GM23248 (cell line): ENCODE measurements at regions not wholly inside any gene's neighbourhood (a gene's known extent, or its start where the extent isn't known, plus 50 kb on each side); places are given as distances from the start of the nearest gene placed in this dataset.

Experiments
- EZH2 ChIP-seq: fragments of 200-600 bp; sonication (generic); IDR thresholded peaks from 2 replicates; pipeline ENCODE4 v1.6.1; 2018; ENCODE audit warnings: antibody characterized with exemption, mild to moderate bottlenecking; ENCODE audit not compliant: insufficient read depth, poor library complexity, severe bottlenecking
- EZH2phosphoT487 ChIP-seq: fragments of 200-600 bp; sonication (generic); IDR thresholded peaks from 2 replicates; pipeline ENCODE4 v1.6.1; 2018; ENCODE audit warnings: antibody characterized with exemption, moderate library complexity, mild to moderate bottlenecking, low read depth; ENCODE audit not compliant: insufficient read depth

DNA sequence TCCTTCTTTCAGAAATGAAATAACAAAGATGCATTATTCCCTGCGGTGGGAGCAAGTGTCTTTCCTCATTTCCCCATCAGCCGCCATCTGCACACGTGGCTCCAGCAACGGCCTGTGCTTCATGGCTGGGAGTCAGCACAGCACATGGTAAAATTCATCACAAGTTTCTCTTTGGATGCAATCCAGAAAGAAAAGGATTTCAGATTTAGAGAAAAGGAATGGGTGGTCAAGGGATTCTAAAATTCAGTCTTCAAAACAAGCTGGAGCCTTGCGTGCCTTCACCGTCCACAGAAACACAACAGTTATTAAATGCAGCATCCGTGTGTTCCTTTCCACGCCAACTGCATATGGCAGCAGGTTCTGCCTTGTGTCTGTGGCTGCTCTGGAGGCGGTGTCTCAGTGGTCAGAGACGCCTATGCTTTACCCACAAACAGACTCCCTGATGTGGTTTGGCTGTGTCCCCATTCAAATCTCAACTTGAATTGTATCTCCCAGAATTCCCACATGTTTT, 107.6 kb downstream of the THBS2 start:
- TF ChIP-seq EZH2phosphoT487 (no peak), EZH2 (no peak)
